Uterus (tissue), 2 donors: ENCODE measurements at regions not wholly inside any gene's neighbourhood (a gene's known extent, or its start where the extent isn't known, plus 50 kb on each side); places are given as distances from the start of the nearest gene placed in this dataset.

ENCODE experiments used
- CTCF ChIP-seq, 4 experiments: fragments of 200-600 bp in 2 of 4; fragments of 450-650 bp in 2 of 4; sonication (generic) in 2 of 4; IDR thresholded peaks; one replicate each; pipeline ENCODE4 v1.5.1; 2016 to 2019; ENCODE audit warnings: antibody characterized with exemption in 4 of 4, mild to moderate bottlenecking in 2 of 4, moderate library complexity in 1 of 4
- POLR2A ChIP-seq, 2 donors: fragments of 450-650 bp; IDR thresholded peaks; one replicate each; pipeline ENCODE4 v1.6.1; 2016; ENCODE audit warnings: antibody characterized with exemption in 2 of 2, mild to moderate bottlenecking in 1 of 2, moderate library complexity in 1 of 2

- TF ChIP-seq POLR2A (IDR thresholded peaks at IDR 0.05) (no peak), CTCF (IDR thresholded peaks at IDR 0.05) (no peak)
Measured at GRCh38 chr11:116371146-116371545, 401.6 kb downstream of the BUD13 start.
